Gastrocnemius medialis (tissue), 4 donors: ENCODE measurements at regions not wholly inside any gene's neighbourhood (a gene's known extent, or its start where the extent isn't known, plus 50 kb on each side); places are given as distances from the start of the nearest gene placed in this dataset.

Source experiments
- ATAC-seq, 2 donors: fragments of 150-250 bp; one replicate each; pipeline ENCODE4 v1.9.1; 2016
- DNase-seq, 2 donors: peaks; one replicate each; pipeline ENCODE4 v3.0.0-alpha.2; 2019
- H3K27ac ChIP-seq, 4 donors: fragments of 200-600 bp; sonication (generic); 1 replicate in 1 of 4; 2 replicates in 3 of 4; pipeline ENCODE4 v1.5.1; 2016 to 2018; ENCODE audit warnings: mild to moderate bottlenecking in 2 of 4, moderate library complexity in 1 of 4
- H3K27me3 ChIP-seq, 3 donors: fragments of 200-600 bp; sonication (generic) in 2 of 3; 1 replicate in 1 of 3; 2 replicates in 2 of 3; pipeline versions ENCODE4 v1.5.1 to v1.6.0; 2016 to 2019; ENCODE audit warnings: mild to moderate bottlenecking in 1 of 3, moderate library complexity in 1 of 3
- H3K36me3 ChIP-seq, 2 donors: fragments of 200-600 bp; sonication (generic) in 1 of 2; one replicate each; pipeline ENCODE4 v1.5.1; 2017 to 2018
- H3K4me1 ChIP-seq, 2 donors: fragments of 200-600 bp; sonication (generic) in 1 of 2; one replicate each; pipeline ENCODE4 v1.5.1; 2016 to 2017; ENCODE audit warnings: mild to moderate bottlenecking in 2 of 2
- H3K4me3 ChIP-seq, 4 donors: fragments of 200-600 bp; sonication (generic) in 3 of 4; 1 replicate in 1 of 4; 2 replicates in 3 of 4; pipeline ENCODE4 v1.5.1; 2016 to 2019; ENCODE audit warnings: mild to moderate bottlenecking in 2 of 4
- H3K9me3 ChIP-seq, 3 donors: fragments of 200-600 bp; sonication (generic) in 2 of 3; 1 replicate in 1 of 3; 2 replicates in 2 of 3; pipeline ENCODE4 v1.5.1; 2016 to 2019
- CTCF ChIP-seq, 5 experiments: fragments of 450-650 bp in 3 of 5; fragments of 200-600 bp in 2 of 5; sonication (generic) in 2 of 5; IDR thresholded peaks in 4 of 5; conservative IDR thresholded peaks in 1 of 5; 1 replicate in 4 of 5; 2 replicates in 1 of 5; pipeline ENCODE4 v1.5.1; 2016 to 2019; ENCODE audit warnings: antibody characterized with exemption in 5 of 5, mild to moderate bottlenecking in 3 of 5, moderate library complexity in 3 of 5
- POLR2A ChIP-seq, 2 donors: fragments of 450-650 bp; IDR thresholded peaks; one replicate each; pipeline ENCODE4 v1.6.1; 2017; ENCODE audit warnings: antibody characterized with exemption in 2 of 2, mild to moderate bottlenecking in 2 of 2, moderate library complexity in 2 of 2
- in situ Hi-C, 4 donors: fragments of 200-750 bp; cut with MboI; loops; one replicate each; pipeline versions ENCODE4 v1.15.0 to v1.8.0; 2017; ENCODE audit warnings: low sequenced_read_pairs in 4 of 4
- intact Hi-C: fragments of 100-400 bp; cut with DNase I; formaldehyde crosslinking; loops from one replicate; pipeline ENCODE4 v1.15.1; 2023; ENCODE audit warnings: low total_unique reads

GRCh38 chr21:27649762-27650161 is 682.9 kb upstream of the ADAMTS5 start:
- Histone ChIP-seq H3K9me3 (no peaks in the 10 kb centered on the region), H3K27ac (no peak overlapping the region), H3K4me3 (no peak overlapping the region), H3K36me3 (no peaks in the 10 kb centered on the region), H3K4me1 (no peaks in the 10 kb centered on the region), H3K27me3 (no peaks in the 10 kb centered on the region)
- intact Hi-C loops (no loop called here), in situ Hi-C loops (no loop called here)
- ATAC-seq (no peak), DNase-seq (no peak)
- TF ChIP-seq CTCF (IDR thresholded peaks at IDR 0.05 in 4 of 5, conservative IDR thresholded peaks at IDR 0.05 in 1 of 5) (no peak), POLR2A (IDR thresholded peaks at IDR 0.05) (no peak)

GRCh38 chr21:27649323-27649722 is 682.4 kb upstream of the ADAMTS5 start:
- H3K4me1 ChIP-seq, result no peaks in the 10 kb centered on the region
- DNase-seq (no peak), ATAC-seq (peak; percentile 60 to 79)
- no peaks in the 10 kb centered on the region for H3K36me3 ChIP-seq
- TF ChIP-seq POLR2A (IDR thresholded peaks at IDR 0.05), result no peak
- TF ChIP-seq CTCF (IDR thresholded peaks at IDR 0.05 in 4 of 5, conservative IDR thresholded peaks at IDR 0.05 in 1 of 5), result no peak
- H3K27ac ChIP-seq, result peak overlapping the region in 1 of 4 donors; percentile 40
- H3K9me3 ChIP-seq, result no peaks in the 10 kb centered on the region
- H3K27me3 ChIP-seq, result no peaks in the 10 kb centered on the region
- in situ Hi-C loops (no loop called here), intact Hi-C loops (no loop called here)
- no peak overlapping the region for H3K4me3 ChIP-seq

GRCh38 chr21:27648560-27648959 is 681.7 kb upstream of the ADAMTS5 start:
- DNase-seq (no peak), ATAC-seq (peak; percentile 42 to 70)
- intact Hi-C loops (no loop called here), in situ Hi-C loops (no loop called here)
- peak overlapping the region in 1 of 4 donors; percentile 40 for H3K27ac ChIP-seq
- no peaks in the 10 kb centered on the region for H3K36me3 ChIP-seq
- no peak overlapping the region for H3K4me3 ChIP-seq
- no peaks in the 10 kb centered on the region for H3K4me1 ChIP-seq
- TF ChIP-seq CTCF (IDR thresholded peaks at IDR 0.05 in 4 of 5, conservative IDR thresholded peaks at IDR 0.05 in 1 of 5) (no peak), POLR2A (IDR thresholded peaks at IDR 0.05) (no peak)
- no peaks in the 10 kb centered on the region for H3K9me3 ChIP-seq
- H3K27me3 ChIP-seq, result no peaks in the 10 kb centered on the region

GRCh38 chr21:27647921-27648320 is 681.0 kb upstream of the ADAMTS5 start:
- H3K36me3 ChIP-seq, result no peaks in the 10 kb centered on the region
- H3K9me3 ChIP-seq, result no peaks in the 10 kb centered on the region
- in situ Hi-C loops (no loop called here), intact Hi-C loops (no loop called here)
- no peaks in the 10 kb centered on the region for H3K27me3 ChIP-seq
- no peak overlapping the region for H3K4me3 ChIP-seq
- ATAC-seq (no peak), DNase-seq (no peak)
- no peak for TF ChIP-seq CTCF (IDR thresholded peaks at IDR 0.05 in 4 of 5, conservative IDR thresholded peaks at IDR 0.05 in 1 of 5)
- no peak for TF ChIP-seq POLR2A (IDR thresholded peaks at IDR 0.05)
- H3K4me1 ChIP-seq, result no peaks in the 10 kb centered on the region
- no peak overlapping the region for H3K27ac ChIP-seq

- TF ChIP-seq POLR2A (IDR thresholded peaks at IDR 0.05), result no peak
- no peak for TF ChIP-seq CTCF (IDR thresholded peaks at IDR 0.05 in 4 of 5, conservative IDR thresholded peaks at IDR 0.05 in 1 of 5)
- H3K27me3 ChIP-seq, result no peaks in the 10 kb centered on the region
- intact Hi-C loops, result no loop called here
- ATAC-seq, result no peak
- no peaks in the 10 kb centered on the region for H3K36me3 ChIP-seq
- no peak overlapping the region for H3K27ac ChIP-seq
- H3K9me3 ChIP-seq, result no peaks in the 10 kb centered on the region
- H3K4me3 ChIP-seq, result no peak overlapping the region
- no peak for DNase-seq
- in situ Hi-C loops, result no loop called here
- no peaks in the 10 kb centered on the region for H3K4me1 ChIP-seq
Measured at GRCh38 chr21:27647401-27647800, 680.5 kb upstream of the ADAMTS5 start.
